ENCODE measurements at regions not wholly inside any gene's neighbourhood (a gene's known extent, or its start where the extent isn't known, plus 50 kb on each side); places are given as distances from the start of the nearest gene placed in this dataset.

DNA sequence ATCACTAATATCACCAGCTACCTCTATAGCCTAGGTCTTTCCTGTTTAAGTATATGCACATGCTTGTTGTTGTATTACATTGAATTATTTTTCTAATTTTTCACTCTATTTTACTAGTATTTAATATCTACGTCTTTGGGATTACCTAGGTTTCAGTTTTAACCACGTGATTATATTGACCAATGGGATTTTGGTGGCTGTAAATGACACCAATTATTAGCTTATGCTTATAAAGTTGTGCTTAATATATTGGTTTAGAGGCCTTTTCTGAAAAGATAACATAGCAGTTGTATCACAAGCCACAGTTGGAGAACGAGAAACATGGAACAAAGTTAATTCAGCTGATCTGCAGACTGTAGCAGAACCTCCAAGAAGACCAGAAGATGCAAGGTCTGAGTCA, 104.8 kb upstream of the PRDM9 start:
- Histone ChIP-seq H3K4me3 (no peak overlapping the region), H3K36me3 (no peaks in the 10 kb centered on the region), H3K27ac (no peak overlapping the region), H3K27me3 (replicated peaks; ENCODE audit: insufficient read depth) (no peaks in the 10 kb centered on the region), H3K9me3 (no peaks in the 10 kb centered on the region), H3K4me1 (replicated peaks) (no peaks in the 10 kb centered on the region)
- no peak for DNase-seq (ENCODE audit: low spot score)
- intact Hi-C loops (cut with DNase I): no loop called here
- WGBS: 79% methylated on average over 3 of the region's 3 CpGs
- TF ChIP-seq POLR2A (IDR thresholded peaks at IDR 0.05) (no peak), POLR2AphosphoS5 (IDR thresholded peaks at IDR 0.05) (no peak)
- TF ChIP-seq, protein P1, sequence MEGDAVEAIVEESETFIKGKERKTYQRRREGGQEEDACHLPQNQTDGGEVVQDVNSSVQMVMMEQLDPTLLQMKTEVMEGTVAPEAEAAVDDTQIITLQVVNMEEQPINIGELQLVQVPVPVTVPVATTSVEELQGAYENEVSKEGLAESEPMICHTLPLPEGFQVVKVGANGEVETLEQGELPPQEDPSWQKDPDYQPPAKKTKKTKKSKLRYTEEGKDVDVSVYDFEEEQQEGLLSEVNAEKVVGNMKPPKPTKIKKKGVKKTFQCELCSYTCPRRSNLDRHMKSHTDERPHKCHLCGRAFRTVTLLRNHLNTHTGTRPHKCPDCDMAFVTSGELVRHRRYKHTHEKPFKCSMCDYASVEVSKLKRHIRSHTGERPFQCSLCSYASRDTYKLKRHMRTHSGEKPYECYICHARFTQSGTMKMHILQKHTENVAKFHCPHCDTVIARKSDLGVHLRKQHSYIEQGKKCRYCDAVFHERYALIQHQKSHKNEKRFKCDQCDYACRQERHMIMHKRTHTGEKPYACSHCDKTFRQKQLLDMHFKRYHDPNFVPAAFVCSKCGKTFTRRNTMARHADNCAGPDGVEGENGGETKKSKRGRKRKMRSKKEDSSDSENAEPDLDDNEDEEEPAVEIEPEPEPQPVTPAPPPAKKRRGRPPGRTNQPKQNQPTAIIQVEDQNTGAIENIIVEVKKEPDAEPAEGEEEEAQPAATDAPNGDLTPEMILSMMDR (IDR thresholded peaks at IDR 0.05): no peak

DNA sequence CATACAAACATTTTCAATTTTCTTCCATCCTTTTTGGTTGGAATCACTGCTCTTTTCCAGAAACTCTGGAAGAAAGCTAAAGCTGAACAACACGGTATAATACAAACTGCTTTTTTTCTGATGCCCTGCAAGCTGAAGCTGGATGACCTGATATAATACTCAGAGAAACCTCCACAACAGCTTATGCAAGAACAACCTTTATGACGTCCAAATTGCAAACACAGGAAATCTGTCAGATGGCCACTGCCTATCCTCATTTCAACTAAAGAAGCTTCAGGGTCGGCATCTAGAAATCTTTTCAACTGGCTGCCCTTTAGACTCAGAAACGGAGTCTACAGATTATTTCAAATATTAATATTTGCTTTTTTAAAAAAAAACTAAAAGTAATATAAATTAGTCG, 106.5 kb upstream of the PRDM9 start:
- no peak for TF ChIP-seq POLR2AphosphoS5 (IDR thresholded peaks at IDR 0.05)
- no peaks in the 10 kb centered on the region for H3K9me3 ChIP-seq
- WGBS: 84% methylated on average over 5 of the region's 5 CpGs
- no peak overlapping the region for H3K4me3 ChIP-seq
- DNase-seq (ENCODE audit: low spot score): no peak
- no peaks in the 10 kb centered on the region for H3K36me3 ChIP-seq
- H3K27me3 ChIP-seq (replicated peaks; ENCODE audit: insufficient read depth): no peaks in the 10 kb centered on the region
- no peaks in the 10 kb centered on the region for H3K4me1 ChIP-seq (replicated peaks)
- intact Hi-C loops (cut with DNase I): no loop called here
- no peak overlapping the region for H3K27ac ChIP-seq

DNA sequence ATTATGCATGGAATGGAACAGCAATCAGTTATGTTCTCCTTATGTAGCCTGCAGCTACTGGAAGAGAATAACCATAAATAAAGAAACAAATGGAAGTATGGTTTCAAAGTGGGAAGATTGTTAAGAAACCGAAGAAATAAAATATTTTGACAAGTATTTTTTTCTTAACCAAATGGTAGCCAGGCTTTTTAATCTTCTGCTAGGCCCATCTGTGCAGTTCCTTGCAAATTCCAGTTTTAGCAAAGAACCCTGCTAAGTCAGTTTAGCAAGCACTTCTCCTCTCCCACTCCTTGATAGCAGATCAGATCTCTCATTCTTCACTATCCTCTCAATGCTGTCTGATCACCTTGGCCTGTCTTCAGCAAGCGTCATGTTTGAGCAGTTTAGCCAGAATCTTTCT, 111.1 kb upstream of the PRDM9 start:
- Histone ChIP-seq H3K4me3 (no peak overlapping the region), H3K36me3 (no peaks in the 10 kb centered on the region), H3K4me1 (replicated peaks) (no peaks in the 10 kb centered on the region), H3K9me3 (no peaks in the 10 kb centered on the region), H3K27ac (no peak overlapping the region), H3K27me3 (replicated peaks; ENCODE audit: insufficient read depth) (no peaks in the 10 kb centered on the region)
- TF ChIP-seq POLR2AphosphoS5 (IDR thresholded peaks at IDR 0.05) (no peak), POLR2A (IDR thresholded peaks at IDR 0.05) (no peak)
- TF ChIP-seq, protein P1 (IDR thresholded peaks at IDR 0.05): no peak
- intact Hi-C loops (cut with DNase I): no loop called here
- no peak for DNase-seq (ENCODE audit: low spot score)
- WGBS: 77% methylated on average over 2 of the region's 2 CpGs

DNA sequence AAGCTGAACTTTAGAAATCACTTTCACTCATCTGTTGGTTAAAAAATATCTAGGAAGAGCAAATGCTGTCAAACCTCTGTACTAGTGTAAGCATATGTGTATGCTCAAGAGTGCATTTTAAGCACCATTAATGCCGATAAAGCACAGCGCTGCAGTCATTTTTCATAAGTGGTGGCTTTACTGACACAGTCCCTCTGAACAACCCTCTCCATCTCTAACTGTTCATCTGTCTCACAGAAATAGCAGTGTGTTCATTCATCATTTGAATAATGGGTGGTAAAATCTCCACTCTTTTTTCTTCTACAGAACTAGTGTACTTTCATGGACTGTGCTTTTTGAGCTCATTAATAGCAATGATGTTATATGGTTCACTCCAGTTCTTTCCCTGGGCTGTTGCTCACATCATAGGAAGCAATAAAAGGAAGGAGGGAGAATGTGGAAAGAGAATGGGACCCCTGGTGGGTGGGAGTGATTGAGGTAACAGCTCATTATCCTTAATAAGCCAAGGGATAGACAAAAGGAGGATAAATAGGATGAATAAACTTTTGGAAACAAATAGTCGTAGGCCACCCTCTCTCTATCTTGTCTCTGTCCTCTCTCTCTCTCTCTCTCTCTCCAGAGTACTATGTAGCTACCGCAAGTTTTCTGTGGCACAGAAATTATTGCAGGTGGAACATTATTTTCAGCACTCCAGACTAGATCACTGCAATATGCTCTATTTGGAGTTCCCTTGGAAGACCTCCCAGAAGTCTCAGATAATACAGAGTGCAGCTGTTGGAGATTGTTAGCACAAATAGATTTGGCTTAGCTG, 117.9 kb upstream of the PRDM9 start:
- 50% methylated on average over 4 of the region's 4 CpGs for WGBS
- Histone ChIP-seq H3K4me1 (replicated peaks) (no peaks in the 10 kb centered on the region), H3K27ac (no peak overlapping the region), H3K4me3 (no peak overlapping the region), H3K27me3 (replicated peaks; ENCODE audit: insufficient read depth) (no peaks in the 10 kb centered on the region), H3K36me3 (no peaks in the 10 kb centered on the region), H3K9me3 (no peaks in the 10 kb centered on the region)
- no peak for DNase-seq (ENCODE audit: low spot score)
- no peak for TF ChIP-seq POLR2A (IDR thresholded peaks at IDR 0.05)
- TF ChIP-seq POLR2AphosphoS5 (IDR thresholded peaks at IDR 0.05): no peak
- TF ChIP-seq, protein P1 (IDR thresholded peaks at IDR 0.05): no peak
- intact Hi-C loops (cut with DNase I): no loop called here

DNA sequence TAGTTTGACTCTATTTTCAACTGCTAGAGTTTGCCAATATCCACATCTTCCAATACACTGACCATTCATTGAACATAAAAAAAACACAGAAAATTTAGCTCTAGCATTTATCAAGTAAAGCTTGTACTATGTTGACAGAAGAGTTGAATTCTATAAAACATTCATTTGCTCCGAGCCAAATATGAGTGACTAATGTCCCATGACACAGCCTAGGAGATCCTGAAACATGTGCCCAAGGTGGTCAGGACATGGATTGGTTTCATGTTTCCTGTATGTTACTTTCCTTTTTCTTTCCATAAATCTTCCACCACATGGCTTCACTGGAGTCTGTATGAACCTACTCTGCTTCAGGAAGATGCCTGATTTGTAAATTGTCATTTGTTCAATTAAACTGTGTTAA, 122.4 kb upstream of the PRDM9 start:
- Histone ChIP-seq H3K4me3 (no peak overlapping the region), H3K27ac (no peak overlapping the region), H3K27me3 (replicated peaks; ENCODE audit: insufficient read depth) (no peaks in the 10 kb centered on the region), H3K36me3 (no peaks in the 10 kb centered on the region), H3K9me3 (no peaks in the 10 kb centered on the region), H3K4me1 (replicated peaks) (no peaks in the 10 kb centered on the region)
- no peak for TF ChIP-seq POLR2AphosphoS5 (IDR thresholded peaks at IDR 0.05)
- no peak for TF ChIP-seq POLR2A (IDR thresholded peaks at IDR 0.05)
- TF ChIP-seq, protein P1 (IDR thresholded peaks at IDR 0.05): no peak
- intact Hi-C loops (cut with DNase I): no loop called here
- WGBS: 38% methylated on average over 1 of the region's 1 CpG
- no peak for DNase-seq (ENCODE audit: low spot score)

Measured in prostate gland (tissue), 2 donors.